OCI-LY7 (cell line): ENCODE measurements at regions not wholly inside any gene's neighbourhood (a gene's known extent, or its start where the extent isn't known, plus 50 kb on each side); places are given as distances from the start of the nearest gene placed in this dataset.

Experiments
- CTCF ChIP-seq: fragments of 200-600 bp; sonication (generic); conservative IDR thresholded peaks from 2 replicates; pipeline ENCODE4 v1.5.1; 2014; ENCODE audit warnings: mild to moderate bottlenecking, antibody characterized with exemption, low read length, moderate library complexity, mixed read lengths
- EZH2phosphoT487 ChIP-seq: fragments of 200-600 bp; sonication (generic); IDR thresholded peaks from 2 replicates; pipeline ENCODE4 v1.6.1; 2018; ENCODE audit warnings: low read depth, borderline replicate concordance, mild to moderate bottlenecking, mixed run types, antibody characterized with exemption, low read length, moderate library complexity, mixed read lengths

- TF ChIP-seq CTCF (no peak), EZH2phosphoT487 (no peak)
These were observed 368.7 kb downstream of the GBA3 start for GRCh38 chr4:23061431-23061830.
